ENCODE measurements at regions not wholly inside any gene's neighbourhood (a gene's known extent, or its start where the extent isn't known, plus 50 kb on each side); places are given as distances from the start of the nearest gene placed in this dataset.

DNA sequence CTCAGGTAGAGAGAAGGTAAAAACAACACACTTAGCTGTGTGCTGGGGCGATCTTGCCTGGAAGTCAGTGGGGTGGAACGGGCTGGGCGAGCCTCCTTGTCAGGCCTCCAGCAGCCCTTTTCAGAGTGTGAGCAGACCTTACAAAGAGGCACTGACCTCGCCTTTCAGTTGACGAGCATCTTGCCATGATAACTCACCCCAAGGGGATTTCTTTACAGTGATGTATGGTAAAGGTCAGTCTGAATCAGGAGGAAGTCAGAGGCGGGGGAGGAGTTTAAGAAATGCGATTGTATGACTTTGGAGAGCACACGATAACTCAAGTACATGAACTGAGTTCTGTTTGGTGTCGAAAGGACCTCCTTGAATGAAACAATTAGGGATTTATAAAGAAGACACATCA lies 326.5 kb upstream of the PROX1 start:
- TF ChIP-seq POLR2A (IDR thresholded peaks at IDR 0.05) (no peak), POLR2AphosphoS5 (IDR thresholded peaks at IDR 0.05) (no peak), CTCF (IDR thresholded peaks at IDR 0.05 in 8 of 11, conservative IDR thresholded peaks at IDR 0.05 in 3 of 11) (no peak)
- intact Hi-C loops (cut with DNase I; ENCODE audit: low total_unique reads), result no loop called here

DNA sequence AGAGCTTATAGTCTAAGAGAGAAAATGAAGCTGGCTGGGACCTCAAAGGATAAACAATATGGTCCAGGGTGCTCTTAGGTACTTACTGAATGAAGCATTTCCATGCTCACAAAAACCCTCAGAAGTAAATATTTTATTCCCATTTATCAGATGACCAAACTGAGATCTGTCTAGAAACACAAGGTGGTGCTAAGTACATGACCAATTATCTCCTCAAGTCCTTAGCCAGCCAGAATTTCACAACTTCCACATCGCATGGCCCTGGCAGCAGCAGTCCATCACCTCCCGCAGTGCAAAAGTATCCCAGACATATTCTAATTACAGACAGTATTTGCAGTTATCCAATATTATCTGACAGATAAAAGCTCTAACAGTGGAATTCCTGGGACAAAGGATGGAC lies 321.7 kb upstream of the PROX1 start:
- DNase-seq, result no peak
- Histone ChIP-seq H3K4me3 (no peak overlapping the region), H3K27me3 (replicated peaks in 1 of 7) (peaks cover 0 to 4% (median 0%) of the 10 kb centered on the region in 7 donors), H3K36me3 (no peaks in the 10 kb centered on the region), H3K27ac (no peak overlapping the region), H3K4me1 (no peaks in the 10 kb centered on the region), H3K9me3 (no peaks in the 10 kb centered on the region)
- TF ChIP-seq CTCF (IDR thresholded peaks at IDR 0.05 in 8 of 11, conservative IDR thresholded peaks at IDR 0.05 in 3 of 11) (no peak), POLR2AphosphoS5 (IDR thresholded peaks at IDR 0.05) (no peak), POLR2A (IDR thresholded peaks at IDR 0.05) (no peak)
- intact Hi-C loops (cut with DNase I; ENCODE audit: low total_unique reads), result no loop called here
- 45 to 85% (median 80%) methylated on average over 2 of the region's 2 CpGs for whole genome bisulfite sequencing, 5 donors

More for the DNA sequence above, 326.5 kb upstream of the PROX1 start:
- Histone ChIP-seq H3K27me3 (replicated peaks in 1 of 7) (peaks cover 0 to 4% (median 0%) of the 10 kb centered on the region in 7 donors), H3K9me3 (no peaks in the 10 kb centered on the region), H3K36me3 (no peaks in the 10 kb centered on the region), H3K4me1 (no peaks in the 10 kb centered on the region), H3K4me3 (no peak overlapping the region), H3K27ac (no peak overlapping the region)
- DNase-seq, result no peak
- 78 to 82% (median 79%) methylated on average over 9 of the region's 9 CpGs for WGBS, 5 donors

DNA sequence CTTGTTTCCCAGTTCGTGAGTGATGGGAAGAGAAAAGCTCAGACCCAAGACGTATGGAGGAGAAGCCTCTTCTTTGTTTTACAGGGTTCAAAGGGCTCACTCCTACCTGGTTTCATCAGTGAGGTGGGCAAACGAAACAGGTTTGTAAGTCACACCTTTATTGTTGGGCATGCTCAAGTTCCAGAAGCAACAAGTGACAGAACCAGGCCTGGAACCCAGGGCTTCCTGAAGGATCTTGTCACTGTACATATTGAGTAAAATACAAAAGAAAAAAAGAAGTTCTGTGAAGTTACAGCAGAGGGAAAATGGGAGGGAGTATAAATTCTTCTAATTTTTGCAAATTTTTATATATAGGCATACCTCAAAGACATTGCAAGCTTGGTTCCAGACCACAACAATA lies 320.9 kb upstream of the PROX1 start:
- no peak overlapping the region for H3K27ac ChIP-seq
- WGBS, 5 donors, result 68 to 82% (median 70%) methylated on average over 3 of the region's 3 CpGs
- no peak for DNase-seq
- intact Hi-C loops (cut with DNase I; ENCODE audit: low total_unique reads), result no loop called here
- peaks cover 0 to 4% (median 0%) of the 10 kb centered on the region in 7 donors for H3K27me3 ChIP-seq (replicated peaks in 1 of 7)
- no peaks in the 10 kb centered on the region for H3K9me3 ChIP-seq
- TF ChIP-seq POLR2A (IDR thresholded peaks at IDR 0.05), result no peak
- no peaks in the 10 kb centered on the region for H3K36me3 ChIP-seq
- no peaks in the 10 kb centered on the region for H3K4me1 ChIP-seq
- no peak overlapping the region for H3K4me3 ChIP-seq

- Histone ChIP-seq H3K4me3 (no peak overlapping the region), H3K36me3 (no peaks in the 10 kb centered on the region), H3K4me1 (no peaks in the 10 kb centered on the region), H3K9me3 (no peaks in the 10 kb centered on the region), H3K27ac (no peak overlapping the region), H3K27me3 (replicated peaks in 1 of 7) (no peaks in the 10 kb centered on the region)
- 86 to 98% (median 96%) methylated on average over 7 of the region's 7 CpGs for whole genome bisulfite sequencing, 5 donors
- intact Hi-C loops (cut with DNase I; ENCODE audit: low total_unique reads), result no loop called here
- no peak for DNase-seq
- no peak for TF ChIP-seq CTCF (IDR thresholded peaks at IDR 0.05 in 8 of 11, conservative IDR thresholded peaks at IDR 0.05 in 3 of 11)
- no peak for TF ChIP-seq POLR2A (IDR thresholded peaks at IDR 0.05)
- TF ChIP-seq POLR2AphosphoS5 (IDR thresholded peaks at IDR 0.05), result no peak
Measured at GRCh38 chr1:213669512-213669911, 318.3 kb upstream of the PROX1 start.
